Muscle of leg (tissue), 3 donors: ENCODE measurements at regions not wholly inside any gene's neighbourhood (a gene's known extent, or its start where the extent isn't known, plus 50 kb on each side); places are given as distances from the start of the nearest gene placed in this dataset.
A peak's percentile ranks its signal among the peaks of the same experiment; 100 is the strongest.

Experiments used
- DNase-seq: peaks from one replicate; pipeline ENCODE4 v3.0.0; 2013
- H3K27ac ChIP-seq: one replicate; pipeline ENCODE4 v1.5.1; 2013; ENCODE audit warnings: mild to moderate bottlenecking, low read length, control low read depth
- H3K27me3 ChIP-seq: one replicate; pipeline ENCODE4 v1.6.1; 2013; ENCODE audit warnings: low read length; ENCODE audit not compliant: control insufficient read depth, insufficient read depth
- H3K36me3 ChIP-seq: one replicate; pipeline ENCODE4 v1.6.1; 2013; ENCODE audit warnings: low read length; ENCODE audit not compliant: control insufficient read depth, insufficient read depth
- H3K4me1 ChIP-seq: one replicate; pipeline ENCODE4 v1.6.1; 2013; ENCODE audit warnings: low read length; ENCODE audit not compliant: control insufficient read depth, insufficient read depth
- H3K4me3 ChIP-seq: one replicate; pipeline ENCODE4 v1.5.1; 2013; ENCODE audit warnings: low read length, control low read depth
- H3K9me3 ChIP-seq: replicated peaks from 2 replicates; pipeline ENCODE4 v1.6.1; 2013; ENCODE audit warnings: low read depth, low read length; ENCODE audit not compliant: control insufficient read depth
- WGBS: methylation state at CpG from one replicate; pipeline ENCODE4 v1.1.5; 2013; ENCODE audit warnings: missing lambda C conversion rate; ENCODE audit not compliant: insufficient coverage; 5-methylcytosine and 5-hydroxymethylcytosine counted together

GRCh38 chr3:161977063-161977462 lies 480.5 kb downstream of the OTOL1 start:
- no CpG with 5 or more reads among the region's 1 CpG for WGBS
- H3K36me3 ChIP-seq = no peaks in the 10 kb centered on the region
- H3K4me1 ChIP-seq = peaks cover 8% of the 10 kb centered on the region
- H3K27ac ChIP-seq = no peak overlapping the region
- no peak overlapping the region for H3K4me3 ChIP-seq
- H3K27me3 ChIP-seq = no peaks in the 10 kb centered on the region
- H3K9me3 ChIP-seq = peaks cover 4% of the 10 kb centered on the region
- DNase-seq = no peak

- H3K4me3 ChIP-seq = no peak overlapping the region
- H3K36me3 ChIP-seq = no peaks in the 10 kb centered on the region
- DNase-seq = no peak
- H3K27me3 ChIP-seq = no peaks in the 10 kb centered on the region
- H3K4me1 ChIP-seq = peaks cover 8% of the 10 kb centered on the region
- peaks cover 4% of the 10 kb centered on the region for H3K9me3 ChIP-seq
- no peak overlapping the region for H3K27ac ChIP-seq
- WGBS = 93% methylated on average over 9 of the region's 9 CpGs
Observed at GRCh38 chr3:161977850-161978249, 481.2 kb downstream of the OTOL1 start.

- Histone ChIP-seq H3K27ac (no peak overlapping the region), H3K27me3 (no peaks in the 10 kb centered on the region), H3K9me3 (no peaks in the 10 kb centered on the region), H3K4me3 (no peak overlapping the region), H3K4me1 (no peaks in the 10 kb centered on the region), H3K36me3 (no peaks in the 10 kb centered on the region)
- no CpG with 5 or more reads among the region's 1 CpG for WGBS
- DNase-seq = no peak
Observed at GRCh38 chr3:161987933-161988332, 491.3 kb downstream of the OTOL1 start.

GRCh38 chr3:161989012-161989411 lies 492.4 kb downstream of the OTOL1 start:
- H3K4me3 ChIP-seq = no peak overlapping the region
- no peak for DNase-seq
- no peaks in the 10 kb centered on the region for H3K36me3 ChIP-seq
- H3K9me3 ChIP-seq = no peaks in the 10 kb centered on the region
- H3K4me1 ChIP-seq = no peaks in the 10 kb centered on the region
- no peak overlapping the region for H3K27ac ChIP-seq
- 100% methylated on average over 1 of the region's 1 CpG for WGBS
- no peaks in the 10 kb centered on the region for H3K27me3 ChIP-seq

GRCh38 chr3:161990036-161990435 lies 493.4 kb downstream of the OTOL1 start:
- no peaks in the 10 kb centered on the region for H3K36me3 ChIP-seq
- H3K27me3 ChIP-seq = no peaks in the 10 kb centered on the region
- no CpG with 5 or more reads among the region's 3 CpGs for WGBS
- H3K9me3 ChIP-seq = no peaks in the 10 kb centered on the region
- H3K4me3 ChIP-seq = no peak overlapping the region
- peak; percentile 11 for DNase-seq
- H3K4me1 ChIP-seq = no peaks in the 10 kb centered on the region
- no peak overlapping the region for H3K27ac ChIP-seq

GRCh38 chr3:161991901-161992540 lies 495.4 kb downstream of the OTOL1 start:
- Histone ChIP-seq H3K27me3 (no peaks in the 10 kb centered on the region), H3K36me3 (no peaks in the 10 kb centered on the region), H3K4me1 (no peaks in the 10 kb centered on the region), H3K9me3 (no peaks in the 10 kb centered on the region), H3K4me3 (no peak overlapping the region), H3K27ac (no peak overlapping the region)
- WGBS = 100% methylated on average over 1 of the region's 4 CpGs
- no peak for DNase-seq

GRCh38 chr3:161999846-162000245 lies 503.2 kb downstream of the OTOL1 start:
- H3K27ac ChIP-seq = no peak overlapping the region
- no peaks in the 10 kb centered on the region for H3K4me1 ChIP-seq
- no CpG with 5 or more reads among the region's 2 CpGs for WGBS
- no peaks in the 10 kb centered on the region for H3K27me3 ChIP-seq
- DNase-seq = no peak
- H3K36me3 ChIP-seq = no peaks in the 10 kb centered on the region
- H3K9me3 ChIP-seq = peaks cover 2% of the 10 kb centered on the region
- no peak overlapping the region for H3K4me3 ChIP-seq

- Histone ChIP-seq H3K9me3 (no peaks in the 10 kb centered on the region), H3K27ac (no peak overlapping the region), H3K27me3 (no peaks in the 10 kb centered on the region), H3K4me3 (no peak overlapping the region), H3K36me3 (no peaks in the 10 kb centered on the region), H3K4me1 (no peaks in the 10 kb centered on the region)
- WGBS = no CpG with 5 or more reads among the region's 2 CpGs
- no peak for DNase-seq
Observed at GRCh38 chr3:162007722-162008121, 511.1 kb downstream of the OTOL1 start.

- no CpG with 5 or more reads among the region's 3 CpGs for WGBS
- H3K36me3 ChIP-seq = no peaks in the 10 kb centered on the region
- no peak overlapping the region for H3K4me3 ChIP-seq
- no peaks in the 10 kb centered on the region for H3K4me1 ChIP-seq
- H3K9me3 ChIP-seq = no peaks in the 10 kb centered on the region
- no peak for DNase-seq
- no peaks in the 10 kb centered on the region for H3K27me3 ChIP-seq
- no peak overlapping the region for H3K27ac ChIP-seq
Observed at GRCh38 chr3:162012633-162013032, 516.0 kb downstream of the OTOL1 start.

GRCh38 chr3:162014284-162014683 lies 517.7 kb downstream of the OTOL1 start:
- DNase-seq = no peak
- H3K36me3 ChIP-seq = no peaks in the 10 kb centered on the region

GRCh38 chr3:162015856-162016255 lies 519.2 kb downstream of the OTOL1 start:
- Histone ChIP-seq H3K27ac (no peak overlapping the region), H3K4me1 (no peaks in the 10 kb centered on the region), H3K4me3 (no peak overlapping the region), H3K36me3 (no peaks in the 10 kb centered on the region), H3K27me3 (no peaks in the 10 kb centered on the region), H3K9me3 (no peaks in the 10 kb centered on the region)
- peak; percentile 91 for DNase-seq

More at GRCh38 chr3:162014284-162014683, 517.7 kb downstream of the OTOL1 start:
- no peaks in the 10 kb centered on the region for H3K4me1 ChIP-seq
- H3K27me3 ChIP-seq = no peaks in the 10 kb centered on the region
- H3K27ac ChIP-seq = no peak overlapping the region
- H3K9me3 ChIP-seq = no peaks in the 10 kb centered on the region
- H3K4me3 ChIP-seq = no peak overlapping the region
- no CpG with 5 or more reads among the region's 5 CpGs for WGBS
